ENCODE measurements at regions not wholly inside any gene's neighbourhood (a gene's known extent, or its start where the extent isn't known, plus 50 kb on each side); places are given as distances from the start of the nearest gene placed in this dataset.

GRCh38 chr13:23022704-23023103 is 158.1 kb upstream of the SGCG start:
- H3K4me3 ChIP-seq (replicated peaks in 1 of 3; ENCODE audit: insufficient read depth in 1 of 3, low read depth in 1 of 3, low read length in 3 of 3) = no peak overlapping the region
- ChIA-PET POLR2A (no interaction called here), CTCF (no interaction called here)
- intact Hi-C loops (cut with micrococcal nuclease) = no loop called here
- dilution Hi-C loops (cut with MboI; ENCODE audit: extremely low pct_ligation_motif_present, low sequenced_read_pairs) = no loop called here
- FAIRE-seq = no peak
- no peaks in the 10 kb centered on the region for H4K20me1 ChIP-seq (replicated peaks; ENCODE audit: control insufficient read depth, extremely low read depth, insufficient read depth, low read length)
- H3K36me3 ChIP-seq (ENCODE audit: control insufficient read depth in 2 of 2, extremely low read depth in 1 of 2, insufficient read depth in 2 of 2, low read length in 2 of 2) = no peaks in the 10 kb centered on the region
- H3K9ac ChIP-seq (replicated peaks; ENCODE audit: extremely low read depth, insufficient read depth, low read length) = no peak overlapping the region
- no TSS peak for BruUV-seq (replicated peaks)
- no peak overlapping the region for H3K27ac ChIP-seq (ENCODE audit: insufficient read depth, low read depth, low read length)
- H3K9me1 ChIP-seq (replicated peaks; ENCODE audit: control insufficient read depth, extremely low read depth, insufficient read depth, low read length) = no peaks in the 10 kb centered on the region
- TF ChIP-seq POLR2A (IDR thresholded peaks at IDR 0.05; ENCODE audit: low read depth, low read length) = no peak
- no peak for TF ChIP-seq JUN (IDR thresholded peaks at IDR 0.05; ENCODE audit: borderline replicate concordance, insufficient read depth, insufficient read length, low read depth)
- TF ChIP-seq EZH2 (IDR thresholded peaks at IDR 0.05; ENCODE audit: borderline replicate concordance, low read depth, low read length, severe bottlenecking) = no peak
- no peak for TF ChIP-seq CTCF (IDR thresholded peaks at IDR 0.05; ENCODE audit: extremely low read depth in 1 of 2, insufficient read depth in 1 of 2, low read depth in 1 of 2, low read length in 2 of 2)
- no peak overlapping the region for H2AFZ ChIP-seq (ENCODE audit: low read depth, low read length)
- H3K4me2 ChIP-seq (ENCODE audit: insufficient read depth, low read length) = no peak overlapping the region
- DNase-seq (ENCODE audit: low read depth, low spot score) = no peak
- no peaks in the 10 kb centered on the region for H3K27me3 ChIP-seq (ENCODE audit: control insufficient read depth in 2 of 2, insufficient read depth in 2 of 2, low read length in 2 of 2)
- no peaks in the 10 kb centered on the region for H3K79me2 ChIP-seq (ENCODE audit: control insufficient read depth, insufficient read depth, low read length)
- no peaks in the 10 kb centered on the region for H3K9me3 ChIP-seq (replicated peaks; ENCODE audit: control insufficient read depth, insufficient read depth, low read length)
- H3K4me1 ChIP-seq (ENCODE audit: control insufficient read depth, extremely low read depth, insufficient read depth, low read length) = no peaks in the 10 kb centered on the region

- CTCF ChIA-PET = no interaction called here
- dilution Hi-C loops (cut with MboI; ENCODE audit: extremely low pct_ligation_motif_present, low sequenced_read_pairs) (no loop called here), intact Hi-C loops (cut with micrococcal nuclease) (no loop called here)
- Histone ChIP-seq H3K27ac (ENCODE audit: insufficient read depth, low read depth, low read length) (no peak overlapping the region), H3K36me3 (ENCODE audit: control insufficient read depth in 2 of 2, extremely low read depth in 1 of 2, insufficient read depth in 2 of 2, low read length in 2 of 2) (no peaks in the 10 kb centered on the region), H2AFZ (ENCODE audit: low read depth, low read length) (no peak overlapping the region), H3K9me3 (replicated peaks; ENCODE audit: control insufficient read depth, insufficient read depth, low read length) (no peaks in the 10 kb centered on the region), H3K9me1 (replicated peaks; ENCODE audit: control insufficient read depth, extremely low read depth, insufficient read depth, low read length) (no peaks in the 10 kb centered on the region), H3K79me2 (ENCODE audit: control insufficient read depth, insufficient read depth, low read length) (no peaks in the 10 kb centered on the region), H3K4me2 (ENCODE audit: insufficient read depth, low read length) (no peak overlapping the region), H4K20me1 (replicated peaks; ENCODE audit: control insufficient read depth, extremely low read depth, insufficient read depth, low read length) (no peaks in the 10 kb centered on the region), H3K27me3 (ENCODE audit: control insufficient read depth in 2 of 2, insufficient read depth in 2 of 2, low read length in 2 of 2) (no peaks in the 10 kb centered on the region), H3K4me1 (ENCODE audit: control insufficient read depth, extremely low read depth, insufficient read depth, low read length) (no peaks in the 10 kb centered on the region), H3K9ac (replicated peaks; ENCODE audit: extremely low read depth, insufficient read depth, low read length) (no peak overlapping the region), H3K4me3 (replicated peaks in 1 of 3; ENCODE audit: insufficient read depth in 1 of 3, low read depth in 1 of 3, low read length in 3 of 3) (no peak overlapping the region)
- DNase-seq (ENCODE audit: low read depth, low spot score) = no peak
- POLR2A ChIA-PET = no interaction called here
- TF ChIP-seq FOS (IDR thresholded peaks at IDR 0.05; ENCODE audit: borderline replicate concordance, insufficient read depth, low read length) = no peak
- TF ChIP-seq POLR2AphosphoS5 (IDR thresholded peaks at IDR 0.05; ENCODE audit: insufficient read depth, low read depth, low read length) = no peak
- no TSS peak for BruUV-seq (replicated peaks)
- no peak for FAIRE-seq
Observed at GRCh38 chr13:23025864-23026608, 154.7 kb upstream of the SGCG start.

Measured in endothelial cell of umbilical vein (primary cell).